AG04450 (cell line): ENCODE measurements at regions not wholly inside any gene's neighbourhood (a gene's known extent, or its start where the extent isn't known, plus 50 kb on each side); places are given as distances from the start of the nearest gene placed in this dataset.

Experiments
- CTCF ChIA-PET: fragments of 300-600, 350-600 bp; formaldehyde crosslinking; extraction: SDS; loops from one replicate; lab custom pipeline; 2022; ENCODE audit warnings: antibody characterized with exemption, inconsistent platforms; lab: Charles Lee
- POLR2A ChIA-PET: fragments of 350-600 bp; formaldehyde crosslinking; extraction: SDS; loops from one replicate; lab custom pipeline; 2021; ENCODE audit warnings: antibody characterized with exemption, inconsistent platforms; lab: Yijun Ruan, JAX
- DNase-seq: peaks from one replicate; pipeline ENCODE4 v3.0.0-alpha.2; 2011; ENCODE audit warnings: low read depth, low spot score
- H3K27ac ChIP-seq: one replicate; pipeline ENCODE4 v1.5.1; 2012; ENCODE audit warnings: low read depth, low read length, control low read depth
- H3K27me3 ChIP-seq: one replicate; pipeline ENCODE4 v1.6.0; 2012; ENCODE audit warnings: low read length; ENCODE audit not compliant: control insufficient read depth, insufficient read depth
- H3K4me3 ChIP-seq: 2 replicates; pipeline ENCODE4 v1.5.1; 2011; ENCODE audit warnings: mild to moderate bottlenecking, low read depth, low read length, control low read depth
- H3K9me3 ChIP-seq: 2 replicates; pipeline ENCODE4 v1.5.1; 2012; ENCODE audit warnings: low read length; ENCODE audit not compliant: control insufficient read depth, insufficient read depth
- TF ChIP-seq, protein P1 (sequence below): IDR thresholded peaks from 2 replicates; pipeline ENCODE4 v1.5.1; 2011; ENCODE audit warnings: low read depth, low read length, control low read depth, inconsistent platforms

DNA sequence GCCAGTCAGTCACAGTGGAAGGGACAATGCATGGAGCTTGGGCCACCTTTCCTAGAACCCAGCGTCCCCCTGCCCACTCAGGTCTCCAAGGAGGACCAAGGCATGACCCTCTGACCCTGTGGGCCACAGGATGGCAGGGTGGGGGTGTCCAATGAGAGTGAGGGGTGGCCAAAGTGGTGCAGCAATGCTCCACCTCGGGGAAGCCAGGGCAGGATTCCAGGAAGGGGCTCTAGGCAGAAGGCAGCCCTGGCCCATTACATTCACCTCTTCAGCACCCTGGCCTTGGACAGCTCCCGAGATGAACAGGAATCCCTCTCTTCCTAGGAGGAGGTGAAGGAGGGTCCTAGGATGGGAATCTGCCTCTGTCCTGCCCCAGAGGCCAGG lies 597.5 kb downstream of the BRD1 start:
- ChIA-PET POLR2A (no interaction called here), CTCF (no interaction called here)
- H3K4me3 ChIP-seq = no peak overlapping the region
- TF ChIP-seq, protein P1, sequence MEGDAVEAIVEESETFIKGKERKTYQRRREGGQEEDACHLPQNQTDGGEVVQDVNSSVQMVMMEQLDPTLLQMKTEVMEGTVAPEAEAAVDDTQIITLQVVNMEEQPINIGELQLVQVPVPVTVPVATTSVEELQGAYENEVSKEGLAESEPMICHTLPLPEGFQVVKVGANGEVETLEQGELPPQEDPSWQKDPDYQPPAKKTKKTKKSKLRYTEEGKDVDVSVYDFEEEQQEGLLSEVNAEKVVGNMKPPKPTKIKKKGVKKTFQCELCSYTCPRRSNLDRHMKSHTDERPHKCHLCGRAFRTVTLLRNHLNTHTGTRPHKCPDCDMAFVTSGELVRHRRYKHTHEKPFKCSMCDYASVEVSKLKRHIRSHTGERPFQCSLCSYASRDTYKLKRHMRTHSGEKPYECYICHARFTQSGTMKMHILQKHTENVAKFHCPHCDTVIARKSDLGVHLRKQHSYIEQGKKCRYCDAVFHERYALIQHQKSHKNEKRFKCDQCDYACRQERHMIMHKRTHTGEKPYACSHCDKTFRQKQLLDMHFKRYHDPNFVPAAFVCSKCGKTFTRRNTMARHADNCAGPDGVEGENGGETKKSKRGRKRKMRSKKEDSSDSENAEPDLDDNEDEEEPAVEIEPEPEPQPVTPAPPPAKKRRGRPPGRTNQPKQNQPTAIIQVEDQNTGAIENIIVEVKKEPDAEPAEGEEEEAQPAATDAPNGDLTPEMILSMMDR = no peak
- no peak overlapping the region for H3K27ac ChIP-seq
- peaks cover 73% of the 10 kb centered on the region for H3K9me3 ChIP-seq
- H3K27me3 ChIP-seq = no peaks in the 10 kb centered on the region
- DNase-seq = no peak

DNA sequence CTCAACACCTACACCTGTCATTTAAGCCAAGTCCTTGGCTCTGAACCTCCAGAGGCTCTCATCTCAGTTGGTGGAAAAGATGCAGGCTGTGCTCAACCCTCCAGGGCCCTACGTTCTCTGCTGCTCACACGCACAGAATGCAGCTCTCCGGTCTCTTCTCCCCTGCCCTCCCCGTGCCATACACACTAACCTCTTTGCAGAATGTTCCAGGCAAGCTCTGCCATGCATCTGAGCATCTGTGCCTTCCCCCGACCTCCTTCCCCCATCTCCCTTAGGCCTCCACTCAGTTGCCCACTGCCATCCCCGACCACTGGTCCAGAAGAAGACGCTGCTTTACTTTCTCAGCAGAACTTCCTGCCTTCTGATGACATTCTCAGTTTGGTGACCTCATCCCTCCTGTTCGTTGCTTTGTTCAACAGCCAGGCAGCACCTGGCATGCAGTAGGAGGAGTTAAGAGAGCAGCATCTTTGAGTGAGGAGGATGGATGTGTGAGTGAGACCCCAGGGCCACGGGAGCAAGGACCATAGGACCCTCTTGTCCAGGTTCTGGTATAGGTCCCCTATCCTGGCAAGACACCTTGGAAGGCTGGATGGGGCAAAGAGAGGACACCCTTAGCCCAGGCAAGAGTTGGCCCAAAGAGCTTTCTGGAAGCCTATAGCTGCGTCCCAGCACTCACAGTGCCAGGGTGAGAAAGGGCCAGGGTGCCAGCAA lies 598.0 kb downstream of the BRD1 start:
- Histone ChIP-seq H3K4me3 (no peak overlapping the region), H3K27ac (no peak overlapping the region), H3K27me3 (no peaks in the 10 kb centered on the region), H3K9me3 (peaks cover 68% of the 10 kb centered on the region)
- ChIA-PET POLR2A (no interaction called here), CTCF (no interaction called here)
- no peak for DNase-seq
- TF ChIP-seq, protein P1 = no peak

DNA sequence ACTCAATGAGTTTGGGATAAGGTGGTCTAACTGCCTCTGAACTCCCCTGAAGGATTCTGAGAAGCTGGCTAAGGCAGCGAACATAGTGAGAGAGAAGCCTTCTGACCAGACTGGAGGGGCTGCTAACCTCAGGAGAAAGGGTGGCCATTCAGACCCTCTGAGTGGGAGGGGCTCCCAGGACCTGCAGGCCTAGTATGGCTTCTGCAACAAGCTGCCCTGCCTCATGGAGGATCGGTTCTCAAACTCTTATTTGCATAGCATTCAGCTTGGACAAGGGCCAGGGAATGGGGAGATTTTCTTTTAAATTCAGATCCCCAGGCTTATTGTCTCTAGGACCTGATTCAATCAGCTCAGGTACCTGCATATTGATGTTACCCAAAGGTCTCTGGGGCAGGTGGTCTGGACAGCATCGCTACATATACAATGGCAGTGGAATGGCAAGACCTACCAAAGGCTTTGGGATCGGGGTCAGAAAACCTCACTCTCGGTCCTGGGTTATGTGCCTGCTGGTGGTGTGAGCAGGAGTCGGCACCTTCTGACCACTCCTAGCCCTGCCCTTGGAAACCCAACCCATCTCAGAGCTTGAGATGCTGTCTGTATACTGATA lies 599.1 kb downstream of the BRD1 start:
- TF ChIP-seq, protein P1 = no peak
- no peak for DNase-seq
- ChIA-PET POLR2A (no interaction called here), CTCF (no interaction called here)
- H3K4me3 ChIP-seq = no peak overlapping the region
- no peak overlapping the region for H3K27ac ChIP-seq
- H3K27me3 ChIP-seq = no peaks in the 10 kb centered on the region
- peaks cover 57% of the 10 kb centered on the region for H3K9me3 ChIP-seq

GRCh38 chr22:49227670-49228069 lies 600.0 kb downstream of the BRD1 start:
- Histone ChIP-seq H3K4me3 (no peak overlapping the region), H3K9me3 (peaks cover 49% of the 10 kb centered on the region), H3K27me3 (no peaks in the 10 kb centered on the region), H3K27ac (no peak overlapping the region)
- DNase-seq = no peak
- ChIA-PET POLR2A (no interaction called here), CTCF (no interaction called here)
- TF ChIP-seq, protein P1 = no peak

DNA sequence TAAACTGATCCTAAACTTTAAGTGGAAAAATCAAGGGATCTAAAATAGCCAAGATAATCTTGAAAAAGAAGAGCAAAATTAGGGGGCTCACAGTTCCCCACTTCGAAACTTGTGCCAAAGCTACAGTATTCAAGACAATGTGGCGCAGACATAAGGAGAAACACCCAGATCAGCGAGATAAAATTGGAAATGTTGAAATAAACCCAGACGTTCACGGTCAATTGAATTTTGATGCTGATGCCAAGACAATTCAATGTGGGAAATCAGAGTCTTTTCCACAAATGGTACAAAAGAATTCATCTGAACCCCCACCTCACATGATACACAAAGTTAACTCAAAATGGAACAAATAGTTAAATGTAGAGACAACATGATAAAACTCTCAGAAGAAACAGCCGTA lies 601.6 kb downstream of the BRD1 start:
- ChIA-PET POLR2A (no interaction called here), CTCF (no interaction called here)
- TF ChIP-seq, protein P1 = no peak
- Histone ChIP-seq H3K4me3 (no peak overlapping the region), H3K27ac (no peak overlapping the region), H3K9me3 (peaks cover 33% of the 10 kb centered on the region), H3K27me3 (no peaks in the 10 kb centered on the region)
- DNase-seq = no peak
